NCI-H2171 treated with DMSO at 0.1 percent for 48 hours (cell line): ENCODE measurements at regions not wholly inside any gene's neighbourhood (a gene's known extent, or its start where the extent isn't known, plus 50 kb on each side); places are given as distances from the start of the nearest gene placed in this dataset.
A peak's percentile ranks its signal among the peaks of the same experiment; 100 is the strongest.
"Not testable (repeated sequence)": the region's sequence is repeated elsewhere in the genome, so short reads cannot be mapped to it uniquely, and the experiment has no call there.

Experiments
- DNase-seq: peaks from one replicate; lab custom pipeline; 2025; lab: John Stamatoyannopoulos, UW

- not testable (repeated sequence) for DNase-seq
Observed at GRCh38 chr4:82301390-82301789, 72.4 kb downstream of the HNRNPD start.

- no peak for DNase-seq
Observed at GRCh38 chr4:82293304-82293703, 80.5 kb downstream of the HNRNPD start.

GRCh38 chr4:82287720-82288119 is 86.1 kb downstream of the HNRNPD start:
- no peak for DNase-seq

- DNase-seq = peak; percentile 95
Observed at GRCh38 chr4:82284858-82285805, 88.7 kb downstream of the HNRNPD start.

- DNase-seq = no peak
Observed at GRCh38 chr4:82284475-82284857, 89.3 kb downstream of the HNRNPD start.

GRCh38 chr4:82282875-82283274 is 90.9 kb downstream of the HNRNPD start:
- DNase-seq = no peak

GRCh38 chr4:82279550-82279949 is 94.2 kb downstream of the HNRNPD start:
- DNase-seq = not testable (repeated sequence)

- no peak for DNase-seq
Observed at GRCh38 chr4:82276332-82276640, 97.5 kb downstream of the HNRNPD start.

- no peak for DNase-seq
Observed at GRCh38 chr4:82275431-82276331, 98.1 kb downstream of the HNRNPD start.

GRCh38 chr4:82274700-82275099 is 99.1 kb downstream of the HNRNPD start:
- DNase-seq = not testable (repeated sequence)

- not testable (repeated sequence) for DNase-seq
Observed at GRCh38 chr4:82272523-82272922, 101.3 kb downstream of the HNRNPD start.

- peak; percentile 19 for DNase-seq
Observed at GRCh38 chr4:82271915-82272480, 101.8 kb downstream of the HNRNPD start.

GRCh38 chr4:82268826-82269193 is 105.0 kb downstream of the HNRNPD start:
- DNase-seq = no peak

GRCh38 chr4:82268050-82268825 is 105.6 kb downstream of the HNRNPD start:
- DNase-seq = peak; percentile 49

GRCh38 chr4:82267506-82267905 is 106.3 kb downstream of the HNRNPD start:
- no peak for DNase-seq

GRCh38 chr4:82266345-82266744 is 107.4 kb downstream of the HNRNPD start:
- no peak for DNase-seq

- DNase-seq = no peak
Observed at GRCh38 chr4:82261084-82261483, 112.7 kb downstream of the HNRNPD start.

GRCh38 chr4:82260632-82261031 is 113.2 kb downstream of the HNRNPD start:
- no peak for DNase-seq

- DNase-seq = no peak
Observed at GRCh38 chr4:82256718-82257117, 117.1 kb downstream of the HNRNPD start.

GRCh38 chr4:82255657-82256056 is 118.1 kb downstream of the HNRNPD start:
- DNase-seq = no peak

- DNase-seq = no peak
Observed at GRCh38 chr4:82248903-82249632, 124.7 kb downstream of the HNRNPD start.
